WTC11 (cell line): ENCODE measurements at regions not wholly inside any gene's neighbourhood (a gene's known extent, or its start where the extent isn't known, plus 50 kb on each side); places are given as distances from the start of the nearest gene placed in this dataset.
A peak's percentile ranks its signal among the peaks of the same experiment; 100 is the strongest.

Experiments
- ATAC-seq: fragments of 200-7000 bp; cut with Tn5 transposase; 2 replicates; pipeline ENCODE4 v1.10.0; 2021; ENCODE audit warnings: mild to moderate bottlenecking, moderate library complexity
- CTCF ChIA-PET: fragments of 300-600 bp; sonication (Branson Sonifier 250); formaldehyde crosslinking; loops from one replicate; lab custom pipeline; 2021; ENCODE audit warnings: antibody characterized with exemption; lab: Charles Lee
- POLR2A ChIA-PET: fragments of 350-600 bp; sonication (Branson Sonifier 250); formaldehyde crosslinking; loops from one replicate; lab custom pipeline; 2021; ENCODE audit warnings: antibody characterized with exemption; lab: Charles Lee
- DNase-seq: peaks from one replicate; pipeline ENCODE4 v3.0.0; 2021; ENCODE audit warnings: low spot score
- H3K27ac Mint-ChIP-seq: 2 replicates; pipeline ENCODE4 v1.8.0; 2021; ENCODE audit warnings: mixed read lengths
- H3K27me3 Mint-ChIP-seq: 2 replicates; pipeline ENCODE4 v1.8.0; 2021; ENCODE audit warnings: low read depth, mild to moderate bottlenecking, moderate library complexity, mixed read lengths
- H3K36me3 Mint-ChIP-seq: 2 replicates; pipeline ENCODE4 v1.8.0; 2021; ENCODE audit warnings: mixed read lengths
- H3K4me1 Mint-ChIP-seq: 2 replicates; pipeline ENCODE4 v1.8.0; 2022; ENCODE audit warnings: mixed read lengths
- H3K4me3 Mint-ChIP-seq: 2 replicates; pipeline ENCODE4 v1.8.0; 2021; ENCODE audit warnings: mild to moderate bottlenecking, moderate library complexity, mixed read lengths
- H3K9me3 Mint-ChIP-seq: 2 replicates; pipeline ENCODE4 v1.8.0; 2021; ENCODE audit warnings: mixed read lengths
- ARID4B ChIP-seq: sonication (generic); formaldehyde crosslinking; IDR thresholded peaks from 2 replicates; pipeline ENCODE4 v1.8.0; 2023; ENCODE audit warnings: missing genetic modification reagents, mild to moderate bottlenecking, borderline replicate concordance
- ATF2 ChIP-seq: sonication (generic); formaldehyde crosslinking; IDR thresholded peaks from 2 replicates; pipeline ENCODE4 v1.8.1; 2022; ENCODE audit warnings: low read depth, missing genetic modification reagents, borderline replicate concordance
- ATF3 ChIP-seq: sonication (generic); formaldehyde crosslinking; conservative IDR thresholded peaks from 2 replicates; pipeline ENCODE4 v1.8.1; 2022; ENCODE audit warnings: mild to moderate bottlenecking, missing genetic modification reagents
- ATF6 ChIP-seq: sonication (generic); formaldehyde crosslinking; IDR thresholded peaks from 2 replicates; pipeline ENCODE4 v1.8.1; 2023; ENCODE audit warnings: mild to moderate bottlenecking, missing genetic modification reagents
- CREB1 ChIP-seq: sonication (generic); formaldehyde crosslinking; IDR thresholded peaks from 2 replicates; pipeline ENCODE4 v1.8.0; 2023; ENCODE audit warnings: mild to moderate bottlenecking, missing genetic modification reagents
- CREM ChIP-seq: sonication (generic); formaldehyde crosslinking; IDR thresholded peaks from 2 replicates; pipeline ENCODE4 v1.8.1; 2022; ENCODE audit warnings: mild to moderate bottlenecking, missing genetic modification reagents, moderate library complexity
- ERG ChIP-seq: fragments of 250-450 bp; sonication (Bioruptor Pico); IDR thresholded peaks from 2 replicates; pipeline ENCODE4 v1.8.0; 2021; ENCODE audit warnings: mild to moderate bottlenecking
- ETV6 ChIP-seq: sonication (generic); formaldehyde crosslinking; IDR thresholded peaks from 2 replicates; pipeline ENCODE4 v1.8.1; 2022; ENCODE audit warnings: mild to moderate bottlenecking, missing genetic modification reagents
- GRHL2 ChIP-seq: fragments of 250-450 bp; sonication (Bioruptor Pico); IDR thresholded peaks from 2 replicates; pipeline ENCODE4 v1.8.0; 2022; ENCODE audit warnings: mild to moderate bottlenecking, moderate library complexity; ENCODE audit not compliant: insufficient replicate concordance, severe bottlenecking
- IRF1 ChIP-seq: sonication (generic); formaldehyde crosslinking; IDR thresholded peaks from 2 replicates; pipeline ENCODE4 v1.8.0; 2023; ENCODE audit warnings: missing genetic modification reagents
- MYBL2 ChIP-seq: sonication (generic); formaldehyde crosslinking; IDR thresholded peaks from 2 replicates; pipeline ENCODE4 v1.8.1; 2023; ENCODE audit warnings: mild to moderate bottlenecking, moderate library complexity, missing genetic modification reagents
- NR3C1 ChIP-seq: sonication (generic); formaldehyde crosslinking; conservative IDR thresholded peaks from 2 replicates; pipeline ENCODE4 v1.8.1; 2023; ENCODE audit warnings: low read depth, mild to moderate bottlenecking, missing genetic modification reagents
- PREB ChIP-seq: sonication (generic); formaldehyde crosslinking; IDR thresholded peaks from 2 replicates; pipeline ENCODE4 v1.8.1; 2022; ENCODE audit warnings: mild to moderate bottlenecking, missing genetic modification reagents, moderate library complexity, borderline replicate concordance
- RORB ChIP-seq: fragments of 250-450 bp; sonication (Bioruptor Pico); IDR thresholded peaks from 2 replicates; pipeline ENCODE4 v1.9.0; 2021; ENCODE audit warnings: mild to moderate bottlenecking
- TCF7 ChIP-seq: sonication (generic); formaldehyde crosslinking; IDR thresholded peaks from 2 replicates; pipeline ENCODE4 v1.8.0; 2022; ENCODE audit warnings: mild to moderate bottlenecking, low read depth, missing genetic modification reagents, moderate library complexity
- ZBTB21 ChIP-seq: sonication (generic); formaldehyde crosslinking; IDR thresholded peaks from 2 replicates; pipeline ENCODE4 v1.8.1; 2023; ENCODE audit warnings: mild to moderate bottlenecking, missing genetic modification reagents, borderline replicate concordance
- ZNF232 ChIP-seq: sonication (generic); formaldehyde crosslinking; IDR thresholded peaks from 2 replicates; pipeline ENCODE4 v1.8.0; 2022; ENCODE audit warnings: mild to moderate bottlenecking, missing genetic modification reagents
- ZNF281 ChIP-seq: sonication (generic); formaldehyde crosslinking; IDR thresholded peaks from 2 replicates; pipeline ENCODE4 v1.8.0; 2023; ENCODE audit warnings: mild to moderate bottlenecking, missing genetic modification reagents
- ZNF416 ChIP-seq: fragments of 250-450 bp; sonication (Bioruptor Pico); IDR thresholded peaks from 2 replicates; pipeline ENCODE4 v1.9.0; 2021; ENCODE audit warnings: mild to moderate bottlenecking, inconsistent platforms
- ZNF671 ChIP-seq: fragments of 250-450 bp; sonication (Bioruptor Pico); IDR thresholded peaks from 2 replicates; pipeline ENCODE4 v1.8.0; 2021; ENCODE audit warnings: mild to moderate bottlenecking

- H3K36me3 Mint-ChIP-seq = peaks cover 14% of the 10 kb centered on the region
- peaks cover 39% of the 10 kb centered on the region for H3K4me1 Mint-ChIP-seq
- no peaks in the 10 kb centered on the region for H3K27me3 Mint-ChIP-seq
- ATAC-seq (peak; percentile 43), DNase-seq (peak; percentile 75)
- ChIA-PET POLR2A (interaction anchor here (0.6 to 7.9 kb wide), 35 partner anchors 8 to 1696 kb away, joined by 3 to 471 read pairs (median 28); a partner anchor contains a TSS), CTCF (interaction anchor here (1.0 to 3.2 kb wide), 4 partner anchors 8 to 73 kb away, joined by 3 to 14 read pairs (median 6); a partner anchor contains a TSS)
- H3K27ac Mint-ChIP-seq = peak overlapping the region; percentile 100
- H3K9me3 Mint-ChIP-seq = no peaks in the 10 kb centered on the region
- H3K4me3 Mint-ChIP-seq = peak overlapping the region; percentile 99
- no peak for TF ChIP-seq ATF3 (CRISPR knock-in tag)
- peak; percentile 58; the same call in 1 of the 2 replicates for TF ChIP-seq IRF1
- no peak for TF ChIP-seq MYBL2 (CRISPR knock-in tag)
- TF ChIP-seq TCF7 (CRISPR knock-in tag) = no peak
- no peak for TF ChIP-seq GRHL2
- TF ChIP-seq ZNF232 = no peak; the same call in 1 of the 2 replicates
- TF ChIP-seq ZNF671 = peak; percentile 40
- peak; percentile 87 for TF ChIP-seq ZNF416 (CRISPR knock-in tag)
- TF ChIP-seq ARID4B (CRISPR knock-in tag) = peak; percentile 85
- TF ChIP-seq CREM = 0 out of 2 replicates have a peak, but pooled peaks have one; percentile 54
- TF ChIP-seq ETV6 = peak; percentile 84; the same call in 1 of the 2 replicates
- no peak for TF ChIP-seq RORB
- peak; percentile 44 for TF ChIP-seq ERG (CRISPR knock-in tag)
- TF ChIP-seq PREB (CRISPR knock-in tag) = no peak
- no peak for TF ChIP-seq ATF6 (CRISPR knock-in tag)
- TF ChIP-seq ZNF281 (CRISPR knock-in tag) = peak; percentile 46; the same call in 1 of the 2 replicates
- no peak for TF ChIP-seq ZBTB21 (CRISPR knock-in tag)
- no peak for TF ChIP-seq ATF2 (CRISPR knock-in tag)
- 0 out of 2 replicates have a peak, but pooled peaks have one; percentile 70 for TF ChIP-seq CREB1 (CRISPR knock-in tag)
- no peak for TF ChIP-seq NR3C1 (CRISPR knock-in tag)
These were observed 109.8 kb downstream of the HFE start for GRCh38 chr6:26196846-26197635.
